Skin epidermis (tissue), 12 donors: ENCODE measurements at regions not wholly inside any gene's neighbourhood (a gene's known extent, or its start where the extent isn't known, plus 50 kb on each side); places are given as distances from the start of the nearest gene placed in this dataset.
"Not testable (repeated sequence)": the region's sequence is repeated elsewhere in the genome, so short reads cannot be mapped to it uniquely, and the experiment has no call there.

Source experiments
- H3K27ac ChIP-seq, 21 experiments: fragments of 200-600 bp; sonication (generic) in 11 of 21; one replicate each; pipeline ENCODE4 v1.5.0; 2020; ENCODE audit warnings: mild to moderate bottlenecking in 3 of 21, inconsistent platforms in 2 of 21, moderate library complexity in 2 of 21
- H3K4me3 ChIP-seq, 7 experiments: fragments of 200-600 bp; sonication (generic) in 2 of 7; one replicate each; pipeline ENCODE4 v1.5.0; 2020; ENCODE audit warnings: inconsistent platforms in 2 of 7, mild to moderate bottlenecking in 2 of 7, moderate library complexity in 1 of 7

DNA sequence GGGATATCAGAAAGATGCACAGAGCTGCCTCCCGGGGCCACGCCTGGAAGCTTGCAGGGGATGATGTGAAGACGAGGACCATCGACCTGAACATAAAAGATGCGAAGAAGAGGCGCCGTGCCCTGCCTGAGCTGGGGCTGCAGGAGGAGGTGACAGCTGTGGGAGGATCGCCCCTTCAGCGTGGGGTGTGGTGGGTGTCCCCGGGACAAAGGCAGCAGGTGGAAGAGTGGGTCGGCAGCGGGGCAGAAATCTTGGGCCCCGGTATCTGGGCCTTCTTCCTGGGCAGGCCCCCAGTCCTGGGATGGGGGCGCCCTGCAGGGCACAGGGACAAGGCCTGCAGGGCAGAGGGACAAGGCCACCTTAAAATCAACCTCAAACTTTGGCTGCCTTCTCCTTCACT lies 134.9 kb downstream of the OR13A1 start:
- no peak overlapping the region for H3K4me3 ChIP-seq
- no peak overlapping the region for H3K27ac ChIP-seq

DNA sequence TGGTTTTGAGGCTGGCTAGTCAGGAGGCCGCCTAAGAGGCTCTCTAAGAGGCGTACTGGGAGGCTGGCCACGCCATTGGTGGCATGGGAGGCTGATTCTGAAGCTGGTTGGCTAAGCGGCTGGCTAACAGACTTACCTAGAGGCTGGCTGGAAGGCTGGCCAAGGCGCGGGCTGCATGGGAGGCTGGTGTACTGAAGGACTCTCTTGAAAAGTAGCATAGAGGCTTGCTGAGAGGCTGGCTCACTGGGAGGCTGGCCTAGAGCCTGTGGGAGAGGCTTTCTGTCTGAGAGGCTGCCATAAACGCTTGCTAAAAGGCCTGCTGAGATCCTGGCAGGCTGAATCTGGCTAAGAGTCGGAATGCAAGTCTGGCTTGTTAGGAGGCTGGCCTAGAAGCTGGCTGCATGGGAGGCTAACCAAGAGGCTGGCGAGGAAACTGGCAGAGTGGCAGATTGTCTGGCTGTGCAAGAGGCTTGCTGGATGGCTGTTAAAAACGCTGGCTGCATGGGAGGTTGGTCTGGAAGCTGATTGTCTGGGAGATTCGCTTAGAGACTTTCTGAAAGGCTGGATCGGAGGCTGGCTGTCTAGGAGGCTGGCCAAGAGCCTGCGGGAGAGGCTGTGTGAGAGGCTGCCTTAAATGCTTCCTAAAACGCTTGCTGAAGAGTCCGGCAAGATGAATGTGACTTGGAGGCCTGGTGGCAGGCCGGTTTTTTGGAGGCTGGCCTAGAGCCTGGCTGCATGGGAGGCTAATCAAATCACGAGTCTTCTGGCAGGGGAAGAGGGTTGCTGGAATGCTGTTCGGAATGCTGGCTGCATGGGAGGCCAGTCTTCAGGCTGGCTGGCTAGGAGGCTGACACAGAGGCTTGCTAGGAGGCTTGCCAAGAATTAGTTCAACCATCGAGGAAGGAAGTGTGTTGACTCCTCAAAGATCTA lies 134.2 kb downstream of the OR13A1 start:
- no peak overlapping the region for H3K4me3 ChIP-seq
- H3K27ac ChIP-seq = peak overlapping the region in 1 of 21 experiments; percentile 5

DNA sequence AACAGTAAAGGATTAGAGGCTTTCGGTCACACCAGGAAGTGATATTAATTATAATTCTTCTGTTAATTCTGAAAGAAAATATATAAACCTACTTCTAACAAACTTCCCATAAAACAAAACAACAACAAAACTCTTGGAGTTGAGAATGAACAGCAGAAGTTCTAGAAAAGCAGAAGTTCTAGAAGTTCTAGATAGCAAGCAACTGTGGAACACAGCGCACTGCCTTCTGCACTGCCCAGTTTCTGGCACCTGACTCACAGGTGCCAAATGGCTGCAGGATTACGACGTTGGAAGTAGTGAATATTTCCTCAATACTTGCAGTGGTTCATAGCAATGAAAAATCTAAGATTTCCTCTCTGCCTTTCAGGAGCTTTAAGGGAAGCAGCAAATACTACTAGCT lies 132.2 kb downstream of the OR13A1 start:
- no peak overlapping the region for H3K27ac ChIP-seq
- no peak overlapping the region for H3K4me3 ChIP-seq

DNA sequence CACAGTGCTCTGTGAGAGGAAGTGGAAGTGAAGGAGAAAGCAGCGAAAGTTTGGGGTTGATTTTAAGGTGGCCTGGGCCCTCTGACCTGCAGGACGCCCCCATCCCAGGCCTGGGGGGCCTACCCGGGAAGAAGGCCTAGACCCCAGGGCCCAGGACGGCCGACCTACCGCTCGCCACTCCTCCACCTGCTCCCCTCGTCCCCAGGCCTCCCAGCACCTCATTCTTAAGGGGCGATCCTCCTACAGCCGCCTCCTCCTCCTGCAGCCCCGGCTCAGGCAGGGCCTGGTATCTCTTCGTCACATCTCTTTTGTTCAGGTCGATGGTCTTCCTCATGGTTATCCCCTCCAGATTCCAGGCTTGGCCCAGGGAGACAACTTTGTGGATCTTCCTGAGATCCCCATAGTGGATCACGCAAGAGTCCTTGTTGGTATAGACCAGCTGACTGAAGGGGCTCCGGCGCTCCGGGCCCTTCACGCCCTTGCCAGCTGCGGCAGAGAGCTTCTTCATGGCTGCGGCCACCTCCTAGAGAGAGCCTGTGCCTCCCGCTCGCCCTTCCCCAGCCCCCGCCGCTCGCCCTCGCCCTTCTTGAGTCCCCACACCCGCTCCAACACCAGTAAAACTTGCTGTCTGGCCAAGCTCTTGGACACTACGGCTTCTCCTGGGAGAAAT lies 117.5 kb downstream of the OR13A1 start:
- Histone ChIP-seq H3K4me3 (no peak overlapping the region), H3K27ac (no peak overlapping the region)

DNA sequence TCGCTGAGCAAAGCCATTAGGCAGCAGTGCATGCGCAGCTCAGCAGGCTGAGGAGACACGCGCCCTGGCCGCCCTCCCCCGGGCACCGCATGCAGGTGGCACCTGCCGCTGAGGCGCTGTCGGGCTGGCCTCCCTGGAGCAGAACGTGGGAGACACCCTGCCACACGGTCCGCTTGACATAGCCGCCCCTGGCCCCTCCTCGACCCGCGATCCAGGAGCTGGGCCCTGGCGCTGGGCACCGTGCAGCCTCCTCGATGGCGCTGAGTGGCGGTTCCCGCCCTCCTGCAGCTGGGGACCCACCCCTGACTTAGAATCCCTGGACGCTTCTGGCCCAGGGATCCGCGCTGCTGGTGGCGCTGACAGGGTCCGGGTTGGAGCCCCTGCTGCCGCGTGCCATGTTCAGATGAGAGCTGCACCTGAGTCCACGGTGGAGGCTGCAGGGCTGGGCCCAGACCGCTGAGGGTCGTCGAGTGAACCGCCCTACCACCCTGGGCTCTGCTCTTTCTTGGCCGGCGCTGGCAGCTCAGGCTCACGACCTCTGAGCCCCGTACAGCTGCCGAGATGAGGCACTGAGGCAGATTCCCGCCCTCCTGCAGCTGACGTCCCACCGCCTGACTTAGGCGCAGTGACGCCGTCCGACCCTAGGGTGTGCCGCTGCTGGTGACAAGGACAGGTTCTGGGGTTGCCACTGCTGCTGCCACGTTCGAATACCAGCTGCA lies 116.8 kb downstream of the OR13A1 start:
- no peak overlapping the region for H3K27ac ChIP-seq
- H3K4me3 ChIP-seq = no peak overlapping the region

DNA sequence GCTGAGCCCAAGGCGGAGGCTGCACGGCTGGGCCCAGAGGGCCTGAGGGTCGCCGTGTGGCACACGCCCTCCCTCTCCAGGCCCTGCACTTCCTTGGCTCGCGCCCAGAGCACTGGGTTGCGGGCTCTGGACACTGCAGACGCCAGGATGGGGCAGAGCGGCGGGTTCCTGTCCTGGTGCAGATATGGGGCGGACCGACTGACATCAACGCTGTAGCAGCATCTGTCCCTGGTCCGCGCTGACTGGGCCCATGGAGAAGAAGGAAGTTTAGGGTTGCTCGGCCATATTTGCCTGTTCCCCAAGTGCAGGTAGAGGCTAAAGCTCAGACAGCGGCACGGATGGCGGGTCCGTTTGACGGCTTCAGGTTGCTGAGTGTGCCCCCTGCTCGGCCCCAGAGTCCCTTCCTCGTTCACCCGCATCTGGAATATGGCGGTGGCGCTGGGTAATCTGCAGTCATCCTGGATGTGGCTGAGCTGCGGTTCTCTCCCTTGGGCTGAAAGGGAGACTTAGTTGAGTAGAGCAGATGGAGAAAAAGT lies 116.1 kb downstream of the OR13A1 start:
- Histone ChIP-seq H3K27ac (no peak overlapping the region), H3K4me3 (no peak overlapping the region)

DNA sequence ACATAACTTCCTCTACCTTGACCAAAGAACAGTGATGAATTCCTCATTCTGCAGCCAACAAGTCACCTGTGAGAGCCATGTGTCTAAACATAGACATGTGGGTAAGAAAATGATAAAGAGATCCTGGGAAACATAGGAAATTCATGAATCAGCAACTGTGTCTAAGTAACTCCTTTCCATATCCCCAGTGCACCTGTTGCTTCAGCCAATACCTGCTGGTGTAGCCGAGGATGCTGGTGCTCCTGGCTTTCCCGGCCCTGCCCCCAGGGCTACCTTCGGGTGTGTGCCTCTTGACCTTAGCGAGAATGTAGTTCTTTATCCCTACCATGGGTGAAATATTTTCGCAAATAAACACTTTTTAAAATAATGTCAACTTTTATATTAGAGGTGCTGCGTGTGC lies 114.1 kb downstream of the OR13A1 start:
- Histone ChIP-seq H3K27ac (no peak overlapping the region), H3K4me3 (no peak overlapping the region)

DNA sequence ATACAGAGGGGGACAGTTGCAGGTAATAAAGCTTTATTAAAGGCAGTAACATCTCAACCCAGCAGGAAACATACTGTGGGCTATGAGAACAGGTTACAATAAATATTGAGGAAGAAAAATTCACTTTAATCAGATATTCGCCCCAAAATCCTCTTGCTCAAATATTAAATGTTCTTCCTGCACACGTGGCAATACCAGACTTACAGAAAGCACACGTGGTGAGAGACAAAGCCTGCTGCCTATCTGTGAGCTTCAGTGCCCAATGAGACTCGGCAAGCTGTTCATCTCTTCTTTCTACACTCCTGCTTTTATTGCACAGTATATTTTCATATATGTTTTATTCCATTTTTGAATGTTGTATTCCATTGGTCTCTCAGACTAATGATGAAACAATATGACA lies 113.2 kb downstream of the OR13A1 start:
- Histone ChIP-seq H3K4me3 (no peak overlapping the region), H3K27ac (no peak overlapping the region)

DNA sequence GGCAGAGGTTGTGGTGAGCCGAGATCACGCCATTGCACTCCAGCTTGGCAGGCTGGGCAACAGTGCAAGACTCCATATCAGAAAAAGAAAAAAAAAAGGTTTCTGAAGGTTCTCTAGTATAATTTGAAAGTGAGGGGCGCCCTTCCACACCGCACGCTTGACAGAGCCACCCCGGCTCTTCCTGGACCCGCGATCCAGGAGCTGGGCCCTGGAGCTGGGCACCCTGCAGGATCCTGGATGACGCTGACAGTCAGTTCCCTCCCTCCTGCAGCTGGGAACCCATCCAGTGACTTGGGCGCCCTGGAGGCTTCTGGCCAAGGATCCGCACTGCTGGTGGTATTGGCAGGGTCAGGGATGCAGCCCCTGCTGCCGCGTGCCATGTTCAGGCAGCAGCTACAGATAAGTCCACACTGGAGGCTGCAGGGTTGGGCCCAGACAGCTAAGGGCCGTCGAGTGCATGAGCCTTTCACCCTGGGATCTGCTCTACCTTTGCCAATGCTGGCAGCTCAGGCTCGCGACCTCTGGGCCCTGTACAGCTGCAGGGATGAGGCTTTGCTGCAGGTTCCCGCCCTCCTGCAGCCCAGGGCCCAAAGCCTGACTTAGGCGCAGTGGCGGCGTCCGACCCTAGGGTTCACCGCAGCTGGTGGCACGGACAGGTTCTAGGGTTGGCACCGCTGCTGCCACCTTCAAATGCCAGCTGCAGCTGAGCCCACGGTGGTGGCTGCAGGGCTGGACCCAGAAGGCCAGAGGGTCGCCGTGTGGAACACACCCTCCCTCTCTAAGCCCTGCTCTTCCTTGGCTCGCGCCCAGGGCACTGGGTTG lies 110.2 kb downstream of the OR13A1 start:
- no peak overlapping the region for H3K27ac ChIP-seq
- H3K4me3 ChIP-seq = no peak overlapping the region

DNA sequence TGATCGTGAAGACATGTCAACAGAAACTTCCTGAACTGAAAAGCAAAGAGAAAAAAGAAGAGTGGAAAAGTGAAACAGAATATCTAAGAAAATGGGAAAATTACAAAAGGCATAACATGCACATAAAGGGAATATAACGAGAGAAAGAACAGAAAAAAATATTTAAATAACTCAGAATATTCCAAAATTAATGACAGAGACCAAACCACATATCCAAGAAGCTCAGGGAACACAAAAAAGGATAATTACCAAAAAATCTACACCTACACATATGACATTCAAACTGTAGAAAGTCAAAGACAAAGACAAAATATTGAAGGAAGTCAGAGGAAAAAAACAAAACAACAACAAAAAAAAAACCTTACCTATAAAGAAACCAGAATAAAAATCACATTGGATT lies 105.5 kb downstream of the OR13A1 start:
- Histone ChIP-seq H3K4me3 (no peak overlapping the region), H3K27ac (no peak overlapping the region)

DNA sequence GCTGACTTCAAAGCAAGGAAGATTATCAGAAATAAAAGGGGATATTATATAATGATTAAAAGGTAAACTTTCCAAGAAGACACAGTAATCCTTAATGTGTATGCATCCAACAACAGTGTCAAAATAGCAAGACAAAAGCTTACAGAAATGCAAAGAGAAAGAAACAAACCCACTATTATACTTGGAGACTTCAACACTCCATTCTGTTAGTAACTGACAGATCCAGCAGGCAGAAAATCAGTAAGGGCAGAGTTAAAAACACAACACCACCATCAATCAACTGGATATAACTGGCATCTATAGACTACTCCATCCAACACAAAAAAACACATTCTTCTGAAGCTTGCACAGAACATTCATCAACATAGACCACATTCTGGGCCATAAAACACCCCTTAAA lies 103.8 kb downstream of the OR13A1 start:
- Histone ChIP-seq H3K4me3 (no peak overlapping the region), H3K27ac (no peak overlapping the region)

DNA sequence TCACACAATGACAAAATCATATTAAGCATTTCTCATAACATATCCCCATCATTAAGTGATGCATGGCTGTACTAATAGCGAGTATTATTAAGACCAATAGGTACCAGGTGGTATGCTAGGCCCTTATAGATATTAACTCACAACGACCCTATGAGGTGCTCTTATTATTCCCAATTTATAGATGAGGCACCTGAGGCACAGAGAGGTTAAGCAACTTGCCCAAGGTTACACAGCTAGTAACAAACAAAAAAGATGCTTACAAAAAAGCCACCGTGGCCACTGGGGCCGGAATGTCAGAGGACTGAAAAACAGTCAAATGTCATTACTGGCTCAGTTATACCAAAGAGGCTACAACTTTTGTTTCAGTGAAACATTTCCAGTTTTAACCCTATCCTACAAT lies 96.0 kb downstream of the OR13A1 start:
- Histone ChIP-seq H3K27ac (no peak overlapping the region), H3K4me3 (no peak overlapping the region)

DNA sequence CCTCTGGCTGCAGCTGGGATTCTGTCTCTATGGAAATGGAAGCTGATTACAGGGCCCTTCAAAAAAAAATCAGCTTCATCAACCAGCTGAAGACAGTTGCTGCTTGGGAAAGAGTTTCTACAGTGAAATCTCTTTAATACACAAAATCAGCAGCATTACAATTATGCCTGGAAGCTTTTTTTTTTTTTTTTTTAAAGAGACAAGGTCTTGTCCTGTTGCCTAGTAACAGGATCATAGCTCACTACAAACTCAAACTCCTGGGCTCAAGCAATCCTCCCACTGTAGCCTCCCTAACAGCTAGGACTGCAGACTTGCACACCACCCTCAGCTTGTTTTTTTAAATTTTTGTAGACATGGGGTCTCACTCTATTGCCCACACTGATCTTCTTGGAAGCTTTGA lies 94.5 kb downstream of the OR13A1 start:
- Histone ChIP-seq H3K4me3 (no peak overlapping the region), H3K27ac (no peak overlapping the region)

DNA sequence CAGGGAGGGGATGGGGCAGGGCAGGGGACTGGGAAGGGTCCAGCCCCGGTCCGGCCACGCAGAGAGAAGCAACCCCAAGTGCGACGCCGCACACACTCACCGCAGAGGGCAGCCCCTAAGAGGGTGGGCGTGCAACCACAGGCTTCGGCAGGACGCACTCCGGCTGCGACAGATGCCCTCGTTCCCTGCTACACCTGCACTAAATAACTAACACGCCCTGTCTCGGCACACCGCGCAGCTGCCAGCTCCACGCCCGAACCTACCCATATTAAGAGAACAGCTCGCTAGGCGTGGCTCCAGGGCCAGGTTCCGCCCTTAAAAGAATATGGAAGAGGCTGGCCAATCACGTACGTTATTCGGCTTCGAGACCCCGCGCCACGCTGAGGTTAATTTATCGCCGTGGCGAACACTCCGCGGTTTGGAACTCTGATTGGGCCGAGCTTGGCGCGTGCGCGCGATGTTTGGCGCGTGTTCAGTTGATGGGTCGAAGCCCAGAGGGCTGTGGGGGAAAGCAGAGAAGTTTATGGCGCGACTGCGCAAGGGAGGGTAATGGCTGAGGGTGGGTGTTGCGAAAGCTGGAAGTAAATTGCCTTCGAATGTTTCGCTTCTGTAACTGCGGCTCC lies 91.1 kb downstream of the OR13A1 start:
- no peak overlapping the region for H3K4me3 ChIP-seq
- no peak overlapping the region for H3K27ac ChIP-seq

DNA sequence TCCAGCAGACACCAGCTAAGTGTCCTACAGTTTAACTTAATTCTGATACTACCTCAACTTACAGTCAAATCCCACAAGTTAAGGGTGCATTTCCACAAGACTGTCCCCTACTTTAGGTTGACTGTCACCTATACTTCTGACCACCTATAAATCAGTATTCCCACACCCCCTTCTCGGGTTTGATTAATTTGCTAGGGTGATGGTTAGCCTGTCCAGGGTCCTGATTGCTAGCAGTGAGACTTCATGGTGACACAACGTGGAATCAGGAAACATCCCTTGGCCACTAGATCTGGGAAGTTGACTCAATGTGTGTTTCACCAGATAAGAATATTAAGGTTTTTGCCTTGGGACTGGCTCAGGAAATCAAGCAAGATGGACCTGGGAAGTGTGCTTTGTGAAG lies 88.4 kb downstream of the OR13A1 start:
- no peak overlapping the region for H3K27ac ChIP-seq
- no peak overlapping the region for H3K4me3 ChIP-seq

DNA sequence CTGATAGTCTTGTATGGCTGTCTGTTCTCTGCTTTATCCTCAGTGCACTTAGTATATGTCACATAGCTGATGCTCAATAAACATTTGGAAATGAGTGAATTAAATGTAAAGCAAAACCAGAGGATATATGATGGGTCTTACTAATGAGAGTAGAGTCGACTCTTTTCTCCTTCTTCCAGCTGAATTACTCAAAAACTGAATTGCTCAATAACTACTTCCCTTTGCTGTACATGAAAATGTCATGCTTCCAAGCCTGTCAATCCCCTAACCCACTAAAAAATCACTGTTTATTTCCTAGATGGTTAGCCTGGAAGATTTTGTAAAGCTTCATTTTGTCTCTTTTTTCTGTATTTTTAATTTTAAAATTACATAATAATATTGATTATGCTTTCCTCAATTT lies 88.0 kb downstream of the OR13A1 start:
- H3K4me3 ChIP-seq = no peak overlapping the region
- H3K27ac ChIP-seq = no peak overlapping the region

DNA sequence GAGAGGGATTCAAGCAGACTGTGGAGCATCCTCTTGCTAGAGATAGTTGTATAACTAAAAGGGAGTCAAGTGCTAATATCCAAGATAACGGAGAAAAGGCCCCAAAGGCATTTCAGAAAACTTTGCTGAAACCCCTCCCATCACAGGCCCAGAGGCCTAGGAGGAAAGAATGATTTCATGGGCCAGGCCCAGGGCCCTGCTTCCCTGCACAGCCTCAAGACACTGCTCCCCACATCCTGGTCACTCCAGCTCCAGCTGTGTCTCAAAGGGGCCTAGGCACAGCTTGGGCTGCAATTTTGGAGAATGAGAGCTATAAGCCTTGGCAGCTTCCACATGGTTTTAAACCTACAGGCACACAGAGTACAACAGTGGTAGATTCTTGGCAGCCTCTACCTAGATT lies 85.6 kb downstream of the OR13A1 start:
- Histone ChIP-seq H3K4me3 (no peak overlapping the region), H3K27ac (no peak overlapping the region)

DNA sequence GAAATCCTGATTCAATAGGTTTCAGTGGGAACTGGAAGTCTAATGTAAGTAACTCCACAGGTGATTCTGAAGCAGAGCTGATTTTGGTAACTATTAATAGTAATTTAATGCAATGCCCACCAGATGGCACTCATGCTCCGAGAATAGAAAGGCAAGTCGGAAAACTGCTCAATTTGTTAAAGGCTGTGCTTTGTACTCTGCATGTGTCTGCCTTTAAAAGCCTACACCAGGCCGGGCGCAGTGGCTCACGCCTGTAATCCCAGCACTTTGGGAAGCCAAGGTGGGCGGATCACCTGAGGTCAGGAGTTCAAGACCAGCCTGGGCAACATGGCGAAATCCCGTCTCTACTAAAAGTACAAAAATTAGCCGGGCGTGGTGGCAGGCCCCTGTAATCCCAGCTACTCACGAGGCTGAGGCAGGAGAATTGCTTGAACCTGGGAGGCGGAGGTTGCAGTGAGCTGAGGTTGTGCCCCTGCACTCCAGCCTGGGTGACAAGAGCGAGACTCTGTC lies 80.1 kb downstream of the OR13A1 start:
- H3K4me3 ChIP-seq = not testable (repeated sequence)
- peak overlapping the region in 2 of 21 experiments; percentile 16 to 32 for H3K27ac ChIP-seq

DNA sequence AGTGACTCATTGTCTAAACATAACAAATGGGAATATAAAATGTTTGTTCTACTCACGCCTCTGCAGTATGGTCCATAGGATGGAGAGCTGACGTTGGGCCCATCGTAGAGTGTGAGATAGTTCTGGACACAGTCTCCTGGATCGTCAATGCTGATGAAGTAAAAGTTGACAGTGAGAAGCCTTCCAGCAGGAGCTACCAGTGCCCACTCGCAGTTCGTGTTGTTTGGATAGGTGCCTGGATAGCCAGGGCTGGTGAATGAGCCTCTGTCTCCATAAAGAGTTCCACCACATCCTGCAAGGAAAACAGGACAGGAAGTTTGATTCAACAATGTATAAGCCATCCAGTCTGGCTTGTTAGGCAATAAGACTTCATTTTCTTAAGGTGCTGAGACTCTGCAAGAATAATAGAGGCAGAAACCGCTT lies 79.6 kb downstream of the OR13A1 start:
- Histone ChIP-seq H3K4me3 (no peak overlapping the region), H3K27ac (peak overlapping the region in 2 of 21 experiments; percentile 16 to 32)
